Endothelial cell of umbilical vein (primary cell): ENCODE measurements at regions not wholly inside any gene's neighbourhood (a gene's known extent, or its start where the extent isn't known, plus 50 kb on each side); places are given as distances from the start of the nearest gene placed in this dataset.
A peak's percentile ranks its signal among the peaks of the same experiment; 100 is the strongest.

ENCODE experiments used
- BruUV-seq: library from RNA; stranded (reverse); fragments of 400-500 nt; replicated peaks from 2 replicates; lab custom pipeline; 2021; lab: Mats Ljungman, UMichigan
- CTCF ChIA-PET: fragments of 300-600, 350-600 bp; sonication (Branson Sonifier 250); formaldehyde crosslinking; loops from one replicate; lab custom pipeline; 2021; ENCODE audit warnings: antibody characterized with exemption, inconsistent platforms; lab: Charles Lee
- POLR2A ChIA-PET: fragments of 300-600, 350-600 bp; sonication (Branson Sonifier 250); formaldehyde crosslinking; loops from one replicate; lab custom pipeline; 2021; ENCODE audit warnings: antibody characterized with exemption, inconsistent platforms; lab: Charles Lee
- DNase-seq: peaks from one replicate; pipeline ENCODE4 v3.0.0-alpha.2; 2011; ENCODE audit warnings: low read depth, low spot score
- FAIRE-seq: peaks from 2 replicates; lab custom pipeline; 2011; peaks lifted over from hg19 to GRCh38; lab: Jason Lieb, UNC
- H2AFZ ChIP-seq: 2 replicates; pipeline ENCODE4 v1.6.0; 2012; ENCODE audit warnings: low read depth, low read length, control low read depth, inconsistent platforms
- H3K27ac ChIP-seq: 2 replicates; pipeline ENCODE4 v1.5.1; 2011; ENCODE audit warnings: low read depth, mild to moderate bottlenecking, control low read depth, low read length, moderate library complexity; ENCODE audit not compliant: insufficient read depth
- H3K27me3 ChIP-seq, 2 experiments: 2 replicates each; pipeline versions ENCODE4 v1.6.0 to v1.6.1; 2011; ENCODE audit warnings: low read length in 2 of 2, mixed read lengths in 1 of 2; ENCODE audit not compliant: control insufficient read depth in 2 of 2, insufficient read depth in 2 of 2
- H3K36me3 ChIP-seq, 2 experiments: 2 replicates in 1 of 2; 3 replicates in 1 of 2; pipeline ENCODE4 v1.5.1; 2011; ENCODE audit warnings: low read length in 2 of 2, mild to moderate bottlenecking in 1 of 2, moderate library complexity in 1 of 2; ENCODE audit not compliant: control insufficient read depth in 2 of 2, insufficient read depth in 2 of 2; ENCODE audit errors: extremely low read depth in 1 of 2
- H3K4me1 ChIP-seq: 3 replicates; pipeline ENCODE4 v1.5.1; 2011; ENCODE audit warnings: mild to moderate bottlenecking, low read length; ENCODE audit not compliant: control insufficient read depth, insufficient read depth; ENCODE audit errors: extremely low read depth
- H3K4me2 ChIP-seq: 2 replicates; pipeline ENCODE4 v1.6.1; 2011; ENCODE audit warnings: low read length, control low read depth, mixed read lengths; ENCODE audit not compliant: insufficient read depth
- H3K4me3 ChIP-seq, 3 experiments: fragments of 200-600 bp in 1 of 3; sonication (generic), shearing (Covaris generic) in 1 of 3; replicated peaks in 1 of 3; 2 replicates each; pipeline ENCODE4 v1.5.1; 2011 to 2016; ENCODE audit warnings: control low read depth in 3 of 3, low read length in 3 of 3, mild to moderate bottlenecking in 2 of 3, inconsistent platforms in 1 of 3, low read depth in 1 of 3, moderate library complexity in 1 of 3; ENCODE audit not compliant: insufficient read depth in 1 of 3
- H3K79me2 ChIP-seq: 2 replicates; pipeline ENCODE4 v1.6.0; 2012; ENCODE audit warnings: low read length, inconsistent platforms; ENCODE audit not compliant: control insufficient read depth, insufficient read depth
- H3K9ac ChIP-seq: replicated peaks from 2 replicates; pipeline ENCODE3; 2011; ENCODE audit warnings: low read length, control low read depth; ENCODE audit not compliant: insufficient read depth; ENCODE audit errors: extremely low read depth
- H3K9me1 ChIP-seq: replicated peaks from 3 replicates; pipeline ENCODE4 v1.6.0; 2011; ENCODE audit warnings: mild to moderate bottlenecking, low read length; ENCODE audit not compliant: control insufficient read depth, insufficient read depth; ENCODE audit errors: extremely low read depth
- H3K9me3 ChIP-seq: replicated peaks from 2 replicates; pipeline ENCODE4 v1.5.1; 2012; ENCODE audit warnings: low read length, inconsistent platforms; ENCODE audit not compliant: control insufficient read depth, insufficient read depth
- H4K20me1 ChIP-seq: replicated peaks from 2 replicates; pipeline ENCODE3; 2011; ENCODE audit warnings: mild to moderate bottlenecking, low read length; ENCODE audit not compliant: control insufficient read depth, insufficient read depth; ENCODE audit errors: extremely low read depth
- CTCF ChIP-seq, 2 donors: IDR thresholded peaks; 1 replicate in 1 of 2; 2 replicates in 1 of 2; pipeline ENCODE4 v1.5.1; 2011; ENCODE audit warnings: low read length in 2 of 2, mild to moderate bottlenecking in 2 of 2, moderate library complexity in 2 of 2, control low read depth in 1 of 2, inconsistent platforms in 1 of 2, low read depth in 1 of 2; ENCODE audit not compliant: insufficient read depth in 1 of 2; ENCODE audit errors: extremely low read depth in 1 of 2
- EZH2 ChIP-seq: IDR thresholded peaks from 2 replicates; pipeline ENCODE4 v1.6.1; 2012; ENCODE audit warnings: borderline replicate concordance, low read depth, mild to moderate bottlenecking, moderate library complexity, low read length, inconsistent platforms; ENCODE audit not compliant: severe bottlenecking
- FOS ChIP-seq: IDR thresholded peaks from 2 replicates; pipeline ENCODE4 v1.6.1; 2011; ENCODE audit warnings: mild to moderate bottlenecking, low read length, moderate library complexity, borderline replicate concordance; ENCODE audit not compliant: insufficient read depth
- GATA2 ChIP-seq: IDR thresholded peaks from 2 replicates; pipeline ENCODE4 v1.7.0; 2011; ENCODE audit warnings: low read depth, mild to moderate bottlenecking, moderate library complexity, mixed read lengths, low read length; ENCODE audit not compliant: insufficient read length, insufficient read depth
- JUN ChIP-seq: IDR thresholded peaks from 2 replicates; pipeline ENCODE4 v1.6.1; 2011; ENCODE audit warnings: borderline replicate concordance, low read depth; ENCODE audit not compliant: insufficient read length, insufficient read depth
- POLR2A ChIP-seq: IDR thresholded peaks from 2 replicates; pipeline ENCODE4 v1.6.1; 2012; ENCODE audit warnings: low read depth, mild to moderate bottlenecking, control low read depth, low read length
- POLR2AphosphoS5 ChIP-seq: IDR thresholded peaks from 2 replicates; pipeline ENCODE4 v1.6.1; 2012; ENCODE audit warnings: low read depth, mild to moderate bottlenecking, control low read depth, low read length, moderate library complexity; ENCODE audit not compliant: insufficient read depth
- dilution Hi-C: fragments of 300-500 bp; cut with MboI; formaldehyde crosslinking; loops from one replicate; pipeline ENCODE4 v1.15.0; 2019; ENCODE audit warnings: low sequenced_read_pairs; ENCODE audit not compliant: extremely low pct_ligation_motif_present
- intact Hi-C: fragments of 100-400 bp; cut with micrococcal nuclease; formaldehyde crosslinking; loops from one replicate; pipeline ENCODE4 v1.10.0; 2022
- TF ChIP-seq, protein P1 (sequence below): IDR thresholded peaks from 2 replicates; pipeline ENCODE4 v1.6.1; 2011; ENCODE audit not compliant: insufficient read depth, insufficient read length

DNA sequence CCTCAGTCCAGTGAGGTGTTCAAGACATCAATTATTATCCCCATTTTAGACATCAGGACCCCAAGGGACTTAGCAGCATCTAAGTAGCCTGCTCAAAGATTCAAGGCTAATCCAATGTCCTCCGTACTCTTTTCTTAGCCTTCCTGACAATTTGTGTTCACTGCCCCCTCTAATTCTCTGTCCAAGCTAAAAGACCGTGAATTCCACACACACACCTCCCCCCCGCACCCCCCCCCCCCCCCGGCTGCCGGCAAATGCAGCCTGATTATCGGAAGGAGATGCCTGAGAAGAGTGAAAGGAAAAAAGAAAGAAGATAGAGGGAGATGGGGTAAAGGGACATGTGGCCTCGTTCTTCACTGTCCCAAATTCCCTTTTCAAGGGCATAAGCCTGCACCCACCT is 58.1 kb upstream of the NLK start:
- POLR2A ChIA-PET = interaction anchor here (0.6 to 1.5 kb wide), 2 partner anchors 26 to 301 kb away, joined by 3 to 4 read pairs; no protein-coding TSS in a partner anchor
- DNase-seq = no peak

More for the DNA sequence above, 58.1 kb upstream of the NLK start:
- intact Hi-C loops (loop anchor here (1.0 kb wide), 1 partner anchor 149 kb away; no protein-coding TSS in a partner anchor), dilution Hi-C loops (no loop called here)
- Histone ChIP-seq H3K27ac (peak overlapping the region; percentile 49), H3K79me2 (no peaks in the 10 kb centered on the region), H3K27me3 (no peaks in the 10 kb centered on the region), H3K9me1 (no peaks in the 10 kb centered on the region), H3K4me2 (peak overlapping the region; percentile 53), H3K36me3 (no peaks in the 10 kb centered on the region), H2AFZ (peak overlapping the region; percentile 50), H3K9me3 (no peaks in the 10 kb centered on the region), H3K4me1 (peaks cover 68% of the 10 kb centered on the region), H4K20me1 (no peaks in the 10 kb centered on the region), H3K9ac (peak overlapping the region; percentile 46), H3K4me3 (no peak overlapping the region)
- BruUV-seq = no TSS peak
- FAIRE-seq = no peak
- TF ChIP-seq, protein P1, sequence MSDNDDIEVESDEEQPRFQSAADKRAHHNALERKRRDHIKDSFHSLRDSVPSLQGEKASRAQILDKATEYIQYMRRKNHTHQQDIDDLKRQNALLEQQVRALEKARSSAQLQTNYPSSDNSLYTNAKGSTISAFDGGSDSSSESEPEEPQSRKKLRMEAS = no peak
- TF ChIP-seq CTCF (IDR thresholded peaks at IDR 0.05; ENCODE audit: extremely low read depth in 1 of 2, insufficient read depth in 1 of 2, low read depth in 1 of 2, low read length in 2 of 2) (no peak), EZH2 (no peak), POLR2A (no peak), FOS (no peak), JUN (no peak), GATA2 (no peak), POLR2AphosphoS5 (no peak)
- CTCF ChIA-PET = no interaction called here
